ENCODE measurements at regions not wholly inside any gene's neighbourhood (a gene's known extent, or its start where the extent isn't known, plus 50 kb on each side); places are given as distances from the start of the nearest gene placed in this dataset.

DNA sequence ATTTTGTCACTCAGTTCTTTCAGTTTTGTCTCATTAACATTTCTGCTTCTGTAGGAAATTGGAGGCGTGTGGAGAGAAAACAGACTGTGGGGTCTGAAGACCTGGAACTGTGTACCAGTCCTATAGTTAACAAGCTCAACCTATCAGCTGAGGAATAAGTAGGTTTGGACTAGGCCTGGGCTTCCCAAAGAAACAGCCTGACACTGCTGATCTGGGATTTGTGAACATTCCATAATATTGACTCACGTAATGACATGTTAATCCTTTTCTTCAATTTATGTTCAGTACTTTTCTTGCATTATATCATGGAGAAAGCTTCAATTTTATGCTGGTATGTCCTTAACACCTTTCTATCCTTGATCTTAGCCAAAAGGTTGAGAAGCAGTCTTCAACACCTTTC, 181.6 kb upstream of the RORA start:
- DNase-seq (ENCODE audit: low read depth, low spot score): no peak
- TF ChIP-seq, protein P1, sequence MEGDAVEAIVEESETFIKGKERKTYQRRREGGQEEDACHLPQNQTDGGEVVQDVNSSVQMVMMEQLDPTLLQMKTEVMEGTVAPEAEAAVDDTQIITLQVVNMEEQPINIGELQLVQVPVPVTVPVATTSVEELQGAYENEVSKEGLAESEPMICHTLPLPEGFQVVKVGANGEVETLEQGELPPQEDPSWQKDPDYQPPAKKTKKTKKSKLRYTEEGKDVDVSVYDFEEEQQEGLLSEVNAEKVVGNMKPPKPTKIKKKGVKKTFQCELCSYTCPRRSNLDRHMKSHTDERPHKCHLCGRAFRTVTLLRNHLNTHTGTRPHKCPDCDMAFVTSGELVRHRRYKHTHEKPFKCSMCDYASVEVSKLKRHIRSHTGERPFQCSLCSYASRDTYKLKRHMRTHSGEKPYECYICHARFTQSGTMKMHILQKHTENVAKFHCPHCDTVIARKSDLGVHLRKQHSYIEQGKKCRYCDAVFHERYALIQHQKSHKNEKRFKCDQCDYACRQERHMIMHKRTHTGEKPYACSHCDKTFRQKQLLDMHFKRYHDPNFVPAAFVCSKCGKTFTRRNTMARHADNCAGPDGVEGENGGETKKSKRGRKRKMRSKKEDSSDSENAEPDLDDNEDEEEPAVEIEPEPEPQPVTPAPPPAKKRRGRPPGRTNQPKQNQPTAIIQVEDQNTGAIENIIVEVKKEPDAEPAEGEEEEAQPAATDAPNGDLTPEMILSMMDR (IDR thresholded peaks at IDR 0.05; ENCODE audit: low read depth, low read length): no peak
- H3K4me3 ChIP-seq (ENCODE audit: low read depth, low read length): no peak overlapping the region
- in situ Hi-C loops (cut with HindIII; ENCODE audit: low sequenced_read_pairs): no loop called here

DNA sequence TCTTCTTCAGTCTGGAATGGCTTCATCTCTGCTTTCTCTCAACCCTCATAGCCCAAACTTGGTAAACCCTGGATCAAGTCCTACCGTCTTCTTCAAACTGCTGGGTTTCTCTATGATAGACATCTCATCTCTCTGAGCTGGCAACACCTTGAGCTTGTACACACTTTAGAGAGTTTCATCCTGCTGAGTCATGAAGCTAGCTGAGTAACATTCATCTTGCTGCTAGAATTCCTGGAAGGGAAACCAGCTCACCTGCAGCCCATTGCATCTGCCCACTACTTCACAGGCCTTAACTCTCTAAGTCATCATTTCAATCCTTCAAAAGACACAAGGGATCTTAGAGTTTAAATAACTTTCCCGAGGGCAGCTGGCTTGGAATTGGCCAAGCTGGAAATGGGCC, 175.5 kb upstream of the RORA start:
- TF ChIP-seq, protein P1 (IDR thresholded peaks at IDR 0.05; ENCODE audit: low read depth, low read length): no peak
- DNase-seq (ENCODE audit: low read depth, low spot score): no peak
- H3K4me3 ChIP-seq (ENCODE audit: low read depth, low read length): no peak overlapping the region
- in situ Hi-C loops (cut with HindIII; ENCODE audit: low sequenced_read_pairs): no loop called here

DNA sequence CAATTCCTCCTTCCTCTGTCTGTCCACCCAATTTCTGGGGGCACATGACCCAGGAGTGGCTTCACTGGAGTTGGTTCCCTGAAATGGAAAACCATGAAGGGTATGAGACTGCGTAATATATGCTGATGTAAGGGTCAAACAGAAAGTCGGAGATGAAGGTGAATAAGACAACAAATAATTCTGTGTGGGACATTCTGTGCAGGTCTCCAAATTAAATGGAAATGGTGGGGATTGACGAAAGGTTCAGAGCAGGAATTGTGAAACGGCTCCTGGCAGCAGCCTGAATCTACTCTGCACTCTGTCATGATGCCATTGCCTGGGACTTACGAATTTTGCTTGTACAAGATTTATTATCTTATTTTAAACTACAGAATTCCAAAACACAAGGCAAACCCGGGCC, 174.8 kb upstream of the RORA start:
- TF ChIP-seq, protein P1 (IDR thresholded peaks at IDR 0.05; ENCODE audit: low read depth, low read length): no peak
- in situ Hi-C loops (cut with HindIII; ENCODE audit: low sequenced_read_pairs): no loop called here
- no peak for DNase-seq (ENCODE audit: low read depth, low spot score)
- no peak overlapping the region for H3K4me3 ChIP-seq (ENCODE audit: low read depth, low read length)

DNA sequence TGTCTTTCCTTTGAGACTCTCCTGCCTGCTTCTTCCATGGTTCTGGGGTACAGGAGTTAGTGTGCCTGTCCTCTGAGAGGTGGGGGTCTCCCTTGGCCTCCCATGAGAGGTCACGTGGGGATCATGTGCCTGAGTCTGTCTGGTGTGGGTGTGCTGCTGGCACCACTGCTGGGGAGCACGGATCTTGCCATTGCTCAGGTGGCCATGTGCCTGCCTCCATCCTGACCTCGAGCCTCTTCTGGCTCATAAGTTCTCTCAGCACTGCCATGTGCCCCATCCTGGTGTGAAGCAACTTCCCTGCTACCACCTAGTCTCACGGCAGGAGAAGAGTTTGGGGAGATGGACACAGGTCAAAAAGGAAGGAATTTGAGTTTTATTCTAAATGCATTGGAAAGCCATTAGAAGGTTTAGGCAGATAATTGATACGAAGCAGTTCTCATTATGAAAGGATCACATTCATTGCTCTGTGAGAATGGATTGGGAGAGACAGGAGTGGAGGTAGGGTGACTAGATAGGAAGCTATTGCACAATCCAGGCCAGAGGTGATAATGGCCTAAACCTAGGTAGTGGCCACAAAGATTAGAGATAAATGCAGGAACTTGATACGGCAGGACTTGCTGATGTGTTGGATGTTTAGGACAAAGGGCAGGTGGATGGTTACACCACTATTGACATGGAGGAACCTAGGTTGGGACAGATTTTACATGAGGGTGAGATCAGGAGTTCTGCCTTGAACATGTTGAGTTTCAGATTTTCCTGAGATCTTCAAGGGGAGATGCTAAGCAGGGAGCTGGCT, 173.0 kb upstream of the RORA start:
- H3K4me3 ChIP-seq (ENCODE audit: low read depth, low read length): no peak overlapping the region
- DNase-seq (ENCODE audit: low read depth, low spot score): no peak
- in situ Hi-C loops (cut with HindIII; ENCODE audit: low sequenced_read_pairs): no loop called here
- TF ChIP-seq, protein P1 (IDR thresholded peaks at IDR 0.05; ENCODE audit: low read depth, low read length): no peak

DNA sequence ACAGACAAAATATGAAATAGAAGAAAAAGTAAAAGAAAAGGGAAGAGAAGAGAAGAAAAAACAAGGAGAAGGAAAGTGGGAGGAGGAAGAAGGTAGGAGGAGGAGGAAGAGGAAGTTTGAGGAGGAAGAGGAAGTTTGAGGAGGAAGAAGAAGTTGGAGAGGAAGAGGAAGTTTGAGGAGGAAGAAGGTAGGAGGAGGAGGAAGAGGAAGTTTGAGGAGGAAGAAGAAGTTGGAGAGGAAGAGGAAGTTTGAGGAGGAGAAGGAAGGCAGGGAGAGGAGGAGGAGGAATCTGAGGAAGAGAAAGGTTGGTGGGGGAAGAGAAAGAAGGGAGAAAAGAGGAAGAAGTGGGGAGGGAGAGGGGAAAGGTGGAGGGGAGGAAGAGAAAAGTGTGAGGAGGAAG, 169.2 kb upstream of the RORA start:
- TF ChIP-seq, protein P1 (IDR thresholded peaks at IDR 0.05; ENCODE audit: low read depth, low read length): no peak
- DNase-seq (ENCODE audit: low read depth, low spot score): no peak
- no peak overlapping the region for H3K4me3 ChIP-seq (ENCODE audit: low read depth, low read length)
- in situ Hi-C loops (cut with HindIII; ENCODE audit: low sequenced_read_pairs): no loop called here

DNA sequence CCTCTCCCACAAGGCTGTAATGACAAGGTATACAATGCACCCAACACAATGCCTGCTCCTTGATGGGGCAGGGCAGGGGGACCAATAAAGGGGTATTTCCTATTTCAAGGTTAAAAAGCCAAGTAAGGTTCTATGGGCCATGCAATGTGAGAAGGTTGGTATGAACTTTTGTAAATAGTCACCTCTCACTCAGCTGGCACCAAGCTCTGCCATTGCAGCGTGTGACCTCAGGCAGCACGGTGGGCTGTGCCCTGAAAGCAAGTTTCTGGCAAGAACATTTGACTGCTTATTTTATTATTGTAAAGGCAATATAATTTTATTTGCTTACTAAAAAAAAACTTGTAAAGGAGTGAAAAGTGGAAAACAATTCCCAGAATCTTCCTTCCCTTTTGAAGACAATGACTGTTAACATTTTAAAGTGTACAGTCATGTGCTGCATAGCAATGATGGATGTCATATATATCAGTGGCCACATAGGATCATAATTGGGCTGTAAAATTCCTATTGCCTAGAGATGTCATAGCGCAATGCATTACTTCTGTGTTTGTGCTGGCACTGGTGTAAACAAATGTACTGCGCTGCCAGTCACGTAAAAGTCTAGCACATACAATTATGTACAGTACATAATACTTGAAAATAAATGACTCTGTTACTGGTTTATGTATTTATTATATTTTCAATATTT, 167.3 kb upstream of the RORA start:
- TF ChIP-seq, protein P1 (IDR thresholded peaks at IDR 0.05; ENCODE audit: low read depth, low read length): no peak
- H3K4me3 ChIP-seq (ENCODE audit: low read depth, low read length): no peak overlapping the region
- in situ Hi-C loops (cut with HindIII; ENCODE audit: low sequenced_read_pairs): no loop called here
- DNase-seq (ENCODE audit: low read depth, low spot score): no peak

Measured in astrocyte of the spinal cord (primary cell).